Gastrocnemius medialis (tissue), 4 donors: ENCODE measurements at regions not wholly inside any gene's neighbourhood (a gene's known extent, or its start where the extent isn't known, plus 50 kb on each side); places are given as distances from the start of the nearest gene placed in this dataset.

Source experiments
- POLR2A ChIP-seq, 2 donors: fragments of 450-650 bp; IDR thresholded peaks; one replicate each; pipeline ENCODE4 v1.6.1; 2017; ENCODE audit warnings: antibody characterized with exemption in 2 of 2, mild to moderate bottlenecking in 2 of 2, moderate library complexity in 2 of 2
- TF ChIP-seq, protein P1 (sequence below), 5 experiments: fragments of 450-650 bp in 3 of 5; fragments of 200-600 bp in 2 of 5; sonication (generic) in 2 of 5; IDR thresholded peaks in 4 of 5; conservative IDR thresholded peaks in 1 of 5; 1 replicate in 4 of 5; 2 replicates in 1 of 5; pipeline ENCODE4 v1.5.1; 2016 to 2019; ENCODE audit warnings: antibody characterized with exemption in 5 of 5, mild to moderate bottlenecking in 3 of 5, moderate library complexity in 3 of 5

DNA sequence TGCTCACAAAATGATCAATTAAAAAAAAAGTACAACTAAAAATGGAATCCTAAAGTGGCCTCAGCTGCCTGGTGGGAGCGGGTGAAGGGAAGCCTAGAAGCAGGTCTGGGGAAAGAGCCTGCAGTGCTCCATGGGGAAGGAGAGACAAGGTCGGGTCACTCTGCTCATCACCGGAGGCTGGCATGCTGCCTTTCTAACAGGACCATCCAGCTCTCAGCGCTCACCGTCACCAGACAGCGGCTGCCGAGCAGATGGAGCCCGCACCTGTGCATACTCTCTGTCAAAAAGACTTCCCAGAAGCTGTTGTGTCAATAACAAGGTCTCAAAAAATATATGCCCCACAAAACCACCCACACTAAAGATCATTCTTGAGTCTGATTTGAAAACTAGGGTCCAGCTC is 112.8 kb downstream of the BAMBI start:
- TF ChIP-seq, protein P1, sequence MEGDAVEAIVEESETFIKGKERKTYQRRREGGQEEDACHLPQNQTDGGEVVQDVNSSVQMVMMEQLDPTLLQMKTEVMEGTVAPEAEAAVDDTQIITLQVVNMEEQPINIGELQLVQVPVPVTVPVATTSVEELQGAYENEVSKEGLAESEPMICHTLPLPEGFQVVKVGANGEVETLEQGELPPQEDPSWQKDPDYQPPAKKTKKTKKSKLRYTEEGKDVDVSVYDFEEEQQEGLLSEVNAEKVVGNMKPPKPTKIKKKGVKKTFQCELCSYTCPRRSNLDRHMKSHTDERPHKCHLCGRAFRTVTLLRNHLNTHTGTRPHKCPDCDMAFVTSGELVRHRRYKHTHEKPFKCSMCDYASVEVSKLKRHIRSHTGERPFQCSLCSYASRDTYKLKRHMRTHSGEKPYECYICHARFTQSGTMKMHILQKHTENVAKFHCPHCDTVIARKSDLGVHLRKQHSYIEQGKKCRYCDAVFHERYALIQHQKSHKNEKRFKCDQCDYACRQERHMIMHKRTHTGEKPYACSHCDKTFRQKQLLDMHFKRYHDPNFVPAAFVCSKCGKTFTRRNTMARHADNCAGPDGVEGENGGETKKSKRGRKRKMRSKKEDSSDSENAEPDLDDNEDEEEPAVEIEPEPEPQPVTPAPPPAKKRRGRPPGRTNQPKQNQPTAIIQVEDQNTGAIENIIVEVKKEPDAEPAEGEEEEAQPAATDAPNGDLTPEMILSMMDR (IDR thresholded peaks at IDR 0.05 in 4 of 5, conservative IDR thresholded peaks at IDR 0.05 in 1 of 5) = no peak
- TF ChIP-seq POLR2A (IDR thresholded peaks at IDR 0.05) = no peak
